Transverse colon (tissue), 4 donors: ENCODE measurements at regions not wholly inside any gene's neighbourhood (a gene's known extent, or its start where the extent isn't known, plus 50 kb on each side); places are given as distances from the start of the nearest gene placed in this dataset.

Experiments
- DNase-seq: peaks from one replicate; pipeline ENCODE4 v3.0.0-alpha.2; 2019
- H3K27ac ChIP-seq, 4 donors: fragments of 200-600 bp; sonication (generic); 2 replicates each; pipeline ENCODE4 v1.5.1; 2016 to 2018; ENCODE audit warnings: inconsistent platforms in 4 of 4
- H3K27me3 ChIP-seq: fragments of 200-600 bp; sonication (generic); 2 replicates; pipeline ENCODE4 v1.5.1; 2017; ENCODE audit warnings: inconsistent platforms
- H3K36me3 ChIP-seq, 4 donors: fragments of 200-600 bp; sonication (generic); 2 replicates each; pipeline ENCODE4 v1.5.1; 2017 to 2019; ENCODE audit warnings: inconsistent platforms in 4 of 4
- H3K4me1 ChIP-seq, 4 donors: fragments of 200-600 bp; sonication (generic); 2 replicates each; pipeline ENCODE4 v1.5.1; 2017 to 2020; ENCODE audit warnings: inconsistent platforms in 4 of 4
- H3K4me3 ChIP-seq, 4 donors: fragments of 200-600 bp; sonication (generic); 1 replicate in 1 of 4; 2 replicates in 3 of 4; pipeline versions ENCODE4 v1.5.1 to v1.6.1; 2017 to 2019; ENCODE audit warnings: inconsistent platforms in 4 of 4
- H3K9me3 ChIP-seq, 2 donors: fragments of 200-600 bp; sonication (generic); 2 replicates each; pipeline ENCODE4 v1.5.1; 2017 to 2019; ENCODE audit warnings: inconsistent platforms in 2 of 2
- EP300 ChIP-seq: sonication (generic); formaldehyde crosslinking; IDR thresholded peaks from one replicate; pipeline ENCODE4 v1.6.1; 2017; ENCODE audit warnings: antibody characterized with exemption, low read depth
- POLR2A ChIP-seq: fragments of 450-650 bp; IDR thresholded peaks from one replicate; pipeline ENCODE4 v1.6.1; 2016; ENCODE audit warnings: antibody characterized with exemption, mild to moderate bottlenecking, moderate library complexity
- POLR2AphosphoS5 ChIP-seq, 3 donors: sonication (generic); formaldehyde crosslinking; IDR thresholded peaks; one replicate each; pipeline ENCODE4 v1.6.1; 2016; ENCODE audit warnings: antibody characterized with exemption in 3 of 3
- WGBS, 2 donors: methylation state at CpG; one replicate each; pipeline ENCODE4 v1.1.5; 2018; ENCODE audit warnings: low coverage in 1 of 2; 5-methylcytosine and 5-hydroxymethylcytosine counted together
- in situ Hi-C, 4 donors: fragments of 200-750 bp; cut with MboI; loops; one replicate each; pipeline versions ENCODE4 v1.15.0 to v1.15.1; 2017; ENCODE audit warnings: low sequenced_read_pairs in 3 of 4, low pct_ligation_motif_present in 1 of 4, low pct_unique_long_range_greater_than_20kb in 1 of 4
- intact Hi-C: fragments of 100-400 bp; cut with DNase I; formaldehyde crosslinking; loops from one replicate; pipeline ENCODE4 v1.15.1; 2023; ENCODE audit warnings: low total_unique reads
- TF ChIP-seq, protein P1 (sequence below), 5 experiments: fragments of 200-600 bp in 3 of 5; fragments of 450-650 bp in 2 of 5; sonication (generic) in 3 of 5; IDR thresholded peaks; 1 replicate in 2 of 5; 2 replicates in 3 of 5; pipeline ENCODE4 v1.5.1; 2016 to 2017; ENCODE audit warnings: antibody characterized with exemption in 5 of 5, inconsistent platforms in 3 of 5, mild to moderate bottlenecking in 2 of 5, moderate library complexity in 1 of 5

DNA sequence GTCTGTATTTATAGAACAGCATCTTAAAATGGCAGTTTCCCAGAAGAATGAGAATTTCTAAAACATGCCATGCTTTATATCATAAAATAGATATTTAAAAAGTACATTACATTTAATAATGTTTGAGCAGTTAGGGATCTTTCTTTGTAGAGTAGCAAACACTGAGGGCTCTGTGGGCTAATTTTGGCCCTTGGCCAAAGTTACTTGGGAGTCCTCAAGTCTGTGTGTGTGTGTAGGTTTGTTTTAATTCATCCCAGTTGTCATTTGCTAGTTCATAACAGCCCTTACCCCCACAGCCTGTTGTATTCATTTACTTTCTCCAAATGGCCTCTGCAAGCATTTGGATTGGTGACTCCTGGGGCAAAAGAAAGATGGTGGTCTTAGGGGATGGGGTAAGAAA lies 576.4 kb upstream of the SGCD start:
- no peaks in the 10 kb centered on the region for H3K4me1 ChIP-seq
- no peaks in the 10 kb centered on the region for H3K27me3 ChIP-seq
- in situ Hi-C loops = no loop called here
- intact Hi-C loops = no loop called here
- H3K36me3 ChIP-seq = no peaks in the 10 kb centered on the region
- no peak for DNase-seq
- TF ChIP-seq POLR2AphosphoS5 (IDR thresholded peaks at IDR 0.05) (no peak), EP300 (no peak), POLR2A (no peak)
- no peak overlapping the region for H3K4me3 ChIP-seq
- no peaks in the 10 kb centered on the region for H3K9me3 ChIP-seq
- no peak overlapping the region for H3K27ac ChIP-seq

DNA sequence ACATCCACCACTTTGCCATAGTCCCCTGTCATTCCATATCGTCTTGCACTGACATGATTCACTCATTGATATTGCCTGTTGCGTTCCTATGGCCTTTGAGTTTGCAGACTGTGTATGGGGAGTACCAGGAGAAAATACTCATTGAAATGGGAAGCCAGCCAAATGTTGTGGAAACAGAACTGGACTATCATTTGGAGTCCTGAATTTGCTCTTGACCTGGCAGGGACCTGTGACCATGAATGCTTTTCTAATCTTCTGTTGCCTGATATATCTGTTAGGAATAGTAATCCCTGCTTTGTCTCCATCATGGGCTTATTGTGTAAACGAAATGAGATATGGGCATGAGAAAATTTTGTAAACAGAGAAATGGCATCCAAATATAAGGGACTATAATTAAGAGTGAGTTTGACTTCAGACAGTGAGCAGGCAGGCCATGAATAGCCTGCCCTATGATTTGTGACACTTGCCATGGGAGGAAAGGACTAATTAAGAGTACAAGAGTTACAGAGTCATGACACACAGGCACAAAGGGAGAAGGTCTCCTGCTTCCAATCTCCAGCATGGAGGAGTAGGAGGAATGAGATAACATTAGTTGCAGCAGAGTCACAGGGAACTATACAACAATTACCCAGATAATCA lies 572.9 kb upstream of the SGCD start:
- no peak for DNase-seq
- Histone ChIP-seq H3K4me1 (no peaks in the 10 kb centered on the region), H3K27me3 (no peaks in the 10 kb centered on the region), H3K9me3 (no peaks in the 10 kb centered on the region), H3K4me3 (no peak overlapping the region), H3K36me3 (no peaks in the 10 kb centered on the region), H3K27ac (no peak overlapping the region)
- in situ Hi-C loops = no loop called here
- intact Hi-C loops = no loop called here
- WGBS, 2 donors = 42 to 59% methylated on average over 3 of the region's 3 CpGs
- no peak for TF ChIP-seq EP300
- TF ChIP-seq, protein P1, sequence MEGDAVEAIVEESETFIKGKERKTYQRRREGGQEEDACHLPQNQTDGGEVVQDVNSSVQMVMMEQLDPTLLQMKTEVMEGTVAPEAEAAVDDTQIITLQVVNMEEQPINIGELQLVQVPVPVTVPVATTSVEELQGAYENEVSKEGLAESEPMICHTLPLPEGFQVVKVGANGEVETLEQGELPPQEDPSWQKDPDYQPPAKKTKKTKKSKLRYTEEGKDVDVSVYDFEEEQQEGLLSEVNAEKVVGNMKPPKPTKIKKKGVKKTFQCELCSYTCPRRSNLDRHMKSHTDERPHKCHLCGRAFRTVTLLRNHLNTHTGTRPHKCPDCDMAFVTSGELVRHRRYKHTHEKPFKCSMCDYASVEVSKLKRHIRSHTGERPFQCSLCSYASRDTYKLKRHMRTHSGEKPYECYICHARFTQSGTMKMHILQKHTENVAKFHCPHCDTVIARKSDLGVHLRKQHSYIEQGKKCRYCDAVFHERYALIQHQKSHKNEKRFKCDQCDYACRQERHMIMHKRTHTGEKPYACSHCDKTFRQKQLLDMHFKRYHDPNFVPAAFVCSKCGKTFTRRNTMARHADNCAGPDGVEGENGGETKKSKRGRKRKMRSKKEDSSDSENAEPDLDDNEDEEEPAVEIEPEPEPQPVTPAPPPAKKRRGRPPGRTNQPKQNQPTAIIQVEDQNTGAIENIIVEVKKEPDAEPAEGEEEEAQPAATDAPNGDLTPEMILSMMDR (IDR thresholded peaks at IDR 0.05) = no peak
- TF ChIP-seq POLR2AphosphoS5 (IDR thresholded peaks at IDR 0.05) = no peak
- TF ChIP-seq POLR2A = no peak

DNA sequence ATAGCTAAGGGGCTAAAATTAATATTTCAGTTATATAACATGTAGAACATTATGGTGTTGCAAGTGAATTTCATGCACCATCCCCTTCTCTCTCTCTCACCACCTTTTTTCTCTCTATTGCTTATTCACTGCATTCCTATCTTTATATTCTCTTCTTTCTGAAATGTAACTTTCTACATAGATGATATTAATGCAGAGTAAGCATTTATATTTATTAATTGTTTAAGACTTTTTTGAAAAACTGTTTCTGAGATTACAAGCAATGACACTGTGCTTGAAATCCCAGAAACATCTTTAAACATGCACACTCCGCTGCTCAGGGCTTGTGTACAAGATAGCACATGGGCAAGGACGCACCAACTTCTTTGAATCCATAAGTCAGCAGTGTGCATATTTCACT lies 567.7 kb upstream of the SGCD start:
- no peaks in the 10 kb centered on the region for H3K9me3 ChIP-seq
- in situ Hi-C loops (no loop called here), intact Hi-C loops (no loop called here)
- no peaks in the 10 kb centered on the region for H3K36me3 ChIP-seq
- no peak overlapping the region for H3K27ac ChIP-seq
- TF ChIP-seq, protein P1 (IDR thresholded peaks at IDR 0.05) = no peak
- no peak for TF ChIP-seq POLR2A
- TF ChIP-seq POLR2AphosphoS5 (IDR thresholded peaks at IDR 0.05) = no peak
- TF ChIP-seq EP300 = no peak
- 94 to 100% methylated on average over 2 of the region's 2 CpGs for WGBS, 2 donors
- no peak for DNase-seq
- no peaks in the 10 kb centered on the region for H3K4me1 ChIP-seq
- H3K27me3 ChIP-seq = no peaks in the 10 kb centered on the region
- no peak overlapping the region for H3K4me3 ChIP-seq

DNA sequence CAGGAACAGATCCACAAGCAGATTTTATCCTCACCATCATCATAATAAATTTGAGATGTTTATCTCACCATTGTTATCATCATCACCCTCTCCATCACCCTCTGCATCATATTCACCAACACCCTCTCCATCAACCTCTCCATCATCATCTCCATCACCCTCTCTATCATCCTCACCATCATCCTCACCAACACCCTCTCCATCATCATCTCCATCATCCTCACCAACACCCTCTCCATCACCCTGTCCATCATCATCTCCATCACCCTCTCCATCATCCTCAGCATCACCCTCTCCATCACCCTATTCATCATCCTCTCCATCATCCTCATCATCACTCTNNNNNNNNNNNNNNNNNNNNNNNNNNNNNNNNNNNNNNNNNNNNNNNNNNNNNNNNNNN lies 567.0 kb upstream of the SGCD start:
- DNase-seq = no peak
- Histone ChIP-seq H3K27me3 (no peaks in the 10 kb centered on the region), H3K27ac (no peak overlapping the region), H3K36me3 (no peaks in the 10 kb centered on the region), H3K9me3 (no peaks in the 10 kb centered on the region), H3K4me1 (no peaks in the 10 kb centered on the region), H3K4me3 (no peak overlapping the region)
- intact Hi-C loops (no loop called here), in situ Hi-C loops (no loop called here)
- no peak for TF ChIP-seq POLR2A
- no peak for TF ChIP-seq EP300
- no peak for TF ChIP-seq POLR2AphosphoS5 (IDR thresholded peaks at IDR 0.05)
- TF ChIP-seq, protein P1 (IDR thresholded peaks at IDR 0.05) = no peak

- Histone ChIP-seq H3K4me1 (no peaks in the 10 kb centered on the region), H3K9me3 (no peaks in the 10 kb centered on the region), H3K27ac (no peak overlapping the region), H3K27me3 (no peaks in the 10 kb centered on the region), H3K4me3 (no peak overlapping the region), H3K36me3 (no peaks in the 10 kb centered on the region)
- in situ Hi-C loops = no loop called here
- TF ChIP-seq POLR2A = no peak
- TF ChIP-seq POLR2AphosphoS5 (IDR thresholded peaks at IDR 0.05) = no peak
- TF ChIP-seq, protein P1 (IDR thresholded peaks at IDR 0.05) = no peak
- no peak for TF ChIP-seq EP300
- no peak for DNase-seq
- WGBS, 2 donors = 82 to 91% methylated on average over 2 of the region's 2 CpGs
- intact Hi-C loops = no loop called here
Observed at GRCh38 chr5:155761502-155761901, 565.5 kb upstream of the SGCD start.
